H1 (cell line): ENCODE measurements at regions not wholly inside any gene's neighbourhood (a gene's known extent, or its start where the extent isn't known, plus 50 kb on each side); places are given as distances from the start of the nearest gene placed in this dataset.

Source experiments
- CTCF ChIA-PET: fragments of 300-600 bp; sonication (Branson Sonifier 250); formaldehyde crosslinking; loops from one replicate; lab custom pipeline; 2021; ENCODE audit not compliant: partially characterized antibody; lab: Charles Lee
- POLR2A ChIA-PET: fragments of 300-600 bp; sonication (Branson Sonifier 250); formaldehyde crosslinking; loops from one replicate; lab custom pipeline; 2021; ENCODE audit warnings: inconsistent platforms; ENCODE audit not compliant: partially characterized antibody; lab: Charles Lee
- DNase-seq, 2 experiments: peaks; one replicate each; pipeline versions ENCODE4 v3.0.0 to v3.0.0-alpha.2; 2010 to 2022; ENCODE audit warnings: low spot score in 2 of 2, low read depth in 1 of 2, mixed read lengths in 1 of 2
- FAIRE-seq: peaks from 2 replicates; lab custom pipeline; 2011; peaks lifted over from hg19 to GRCh38; lab: Jason Lieb, UNC
- H2AFZ ChIP-seq: 2 replicates; pipeline ENCODE4 v1.8.1; 2012; ENCODE audit warnings: low read length, inconsistent platforms
- H2AK5ac ChIP-seq: 2 replicates; pipeline ENCODE4 v1.6.1; 2013; ENCODE audit warnings: low read depth, low read length
- H2BK120ac ChIP-seq: replicated peaks from 2 replicates; pipeline ENCODE3; 2013; ENCODE audit warnings: low read depth, low read length, inconsistent platforms
- H2BK12ac ChIP-seq: 2 replicates; pipeline ENCODE4 v1.6.1; 2013; ENCODE audit warnings: low read depth, low read length
- H2BK15ac ChIP-seq: 2 replicates; pipeline ENCODE4 v1.6.1; 2013; ENCODE audit warnings: low read length
- H2BK20ac ChIP-seq: 2 replicates; pipeline ENCODE4 v1.6.1; 2013; ENCODE audit warnings: low read length
- H2BK5ac ChIP-seq: 2 replicates; pipeline ENCODE4 v1.6.1; 2013; ENCODE audit warnings: low read depth, low read length
- H3K14ac ChIP-seq: 2 replicates; pipeline ENCODE4 v1.6.1; 2013; ENCODE audit warnings: inconsistent platforms; ENCODE audit not compliant: insufficient read length
- H3K18ac ChIP-seq: 2 replicates; pipeline ENCODE4 v1.6.1; 2013; ENCODE audit warnings: low read length; ENCODE audit errors: extremely low read depth
- H3K23ac ChIP-seq: 2 replicates; pipeline ENCODE4 v1.6.1; 2013; ENCODE audit warnings: inconsistent platforms; ENCODE audit not compliant: insufficient read length
- H3K23me2 ChIP-seq: 2 replicates; pipeline ENCODE4 v1.6.1; 2013; ENCODE audit warnings: low read depth, low read length
- H3K27ac ChIP-seq: 2 replicates; pipeline ENCODE4 v1.6.1; 2011; ENCODE audit warnings: low read depth, low read length, inconsistent platforms
- H3K27me3 ChIP-seq, 4 experiments: replicated peaks in 1 of 4; 1 replicate in 1 of 4; 2 replicates in 3 of 4; pipeline versions ENCODE4 v1.6.1 to v1.8.1; 2011 to 2013; ENCODE audit warnings: low read length in 3 of 4, mild to moderate bottlenecking in 3 of 4, inconsistent platforms in 2 of 4, mixed read lengths in 2 of 4, moderate library complexity in 1 of 4; ENCODE audit not compliant: control insufficient read depth in 3 of 4, insufficient read depth in 3 of 4; ENCODE audit errors: extremely low read depth in 1 of 4
- H3K36me3 ChIP-seq, 4 experiments: 2 replicates each; pipeline versions ENCODE4 v1.6.1 to v1.8.1; 2011 to 2013; ENCODE audit warnings: mild to moderate bottlenecking in 4 of 4, low read length in 3 of 4, moderate library complexity in 2 of 4, control low read depth in 1 of 4, inconsistent platforms in 1 of 4; ENCODE audit not compliant: insufficient read depth in 4 of 4, control insufficient read depth in 2 of 4
- H3K4ac ChIP-seq: replicated peaks from 2 replicates; pipeline ENCODE3; 2013; ENCODE audit warnings: low read length, low read depth, mixed read lengths, inconsistent platforms; ENCODE audit not compliant: insufficient read length
- H3K4me1 ChIP-seq, 4 experiments: replicated peaks in 1 of 4; 1 replicate in 1 of 4; 2 replicates in 3 of 4; pipeline versions ENCODE4 v1.6.1 to v1.8.1; 2011 to 2013; ENCODE audit warnings: low read length in 3 of 4, inconsistent platforms in 2 of 4, mixed read lengths in 1 of 4; ENCODE audit not compliant: insufficient read depth in 4 of 4, control insufficient read depth in 3 of 4
- H3K4me2 ChIP-seq, 2 experiments: 2 replicates each; pipeline versions ENCODE4 v1.6.1 to v1.8.1; 2011 to 2013; ENCODE audit warnings: low read depth in 2 of 2, low read length in 2 of 2, control low read depth in 1 of 2, inconsistent platforms in 1 of 2, mild to moderate bottlenecking in 1 of 2; ENCODE audit not compliant: insufficient read depth in 1 of 2
- H3K4me3 ChIP-seq, 4 experiments: fragments of 200-600, 300-600 bp in 1 of 4; sonication (generic), shearing (Covaris generic), sonication (Bioruptor Twin) in 1 of 4; 2 replicates each; pipeline versions ENCODE4 v1.5.1 to v1.8.1; 2011 to 2016; ENCODE audit warnings: low read length in 4 of 4, low read depth in 3 of 4, control low read depth in 2 of 4, inconsistent platforms in 2 of 4, mild to moderate bottlenecking in 2 of 4, mixed read lengths in 1 of 4, moderate library complexity in 1 of 4; ENCODE audit not compliant: insufficient read depth in 2 of 4; ENCODE audit errors: extremely low read depth in 1 of 4
- H3K56ac ChIP-seq: replicated peaks from 2 replicates; pipeline ENCODE3; 2013; ENCODE audit warnings: low read depth, mild to moderate bottlenecking, mixed read lengths, low read length, inconsistent platforms; ENCODE audit not compliant: insufficient read length
- H3K79me1 ChIP-seq: 2 replicates; pipeline ENCODE4 v1.6.1; 2013; ENCODE audit warnings: low read depth, low read length, control low read depth
- H3K79me2 ChIP-seq, 2 experiments: 2 replicates each; pipeline versions ENCODE4 v1.6.1 to v1.8.1; 2012 to 2013; ENCODE audit warnings: low read length in 2 of 2, mild to moderate bottlenecking in 2 of 2, inconsistent platforms in 1 of 2; ENCODE audit not compliant: insufficient read depth in 2 of 2, control insufficient read depth in 1 of 2
- H3K9ac ChIP-seq, 4 experiments: replicated peaks in 1 of 4; 1 replicate in 1 of 4; 2 replicates in 3 of 4; pipeline versions ENCODE4 v1.6.1 to v1.8.1; 2011 to 2013; ENCODE audit warnings: low read depth in 3 of 4, low read length in 3 of 4, control low read depth in 2 of 4, mild to moderate bottlenecking in 2 of 4, moderate library complexity in 2 of 4, inconsistent platforms in 1 of 4; ENCODE audit errors: extremely low read depth in 1 of 4
- H3K9me3 ChIP-seq, 2 experiments: 2 replicates each; pipeline versions ENCODE4 v1.6.1 to v1.8.1; 2012 to 2013; ENCODE audit warnings: mild to moderate bottlenecking in 2 of 2, moderate library complexity in 2 of 2, control low read depth in 1 of 2, inconsistent platforms in 1 of 2, low read depth in 1 of 2, low read length in 1 of 2, mixed read lengths in 1 of 2; ENCODE audit not compliant: insufficient read depth in 2 of 2
- H4K20me1 ChIP-seq, 2 experiments: replicated peaks in 1 of 2; 2 replicates each; pipeline versions ENCODE3 to v1.8.1; 2011 to 2013; ENCODE audit warnings: inconsistent platforms in 2 of 2, low read length in 2 of 2, mild to moderate bottlenecking in 1 of 2; ENCODE audit not compliant: insufficient read depth in 2 of 2, control insufficient read depth in 1 of 2
- H4K5ac ChIP-seq: 2 replicates; pipeline ENCODE4 v1.6.1; 2013; ENCODE audit warnings: low read length, low read depth, mixed read lengths, inconsistent platforms; ENCODE audit not compliant: insufficient read length
- H4K8ac ChIP-seq: 2 replicates; pipeline ENCODE4 v1.8.0; 2013; ENCODE audit warnings: mild to moderate bottlenecking, moderate library complexity, low read length, inconsistent platforms; ENCODE audit not compliant: insufficient read depth; ENCODE audit errors: extremely low read depth
- H4K91ac ChIP-seq: replicated peaks from 2 replicates; pipeline ENCODE3; 2013; ENCODE audit warnings: low read length, mixed read lengths, inconsistent platforms; ENCODE audit not compliant: insufficient read length
- BACH1 ChIP-seq: IDR thresholded peaks from 2 replicates; pipeline ENCODE4 v1.6.1; 2012; ENCODE audit warnings: low read length, improper control_type of control experiment
- BCL11A ChIP-seq, 2 experiments: IDR thresholded peaks; one replicate each; pipeline ENCODE4 v1.6.1; 2011; ENCODE audit warnings: low read depth in 2 of 2, low read length in 2 of 2, mild to moderate bottlenecking in 2 of 2
- CTBP2 ChIP-seq: IDR thresholded peaks from 2 replicates; pipeline ENCODE4 v1.7.0; 2011; ENCODE audit warnings: borderline replicate concordance, mild to moderate bottlenecking, moderate library complexity, mixed read lengths, low read length; ENCODE audit not compliant: insufficient read depth, insufficient read length
- EGR1 ChIP-seq: IDR thresholded peaks from 2 replicates; pipeline ENCODE4 v1.6.1; 2011; ENCODE audit warnings: low read depth, low read length, borderline replicate concordance
- KDM1A ChIP-seq: fragments of 200-600, 300-600 bp; sonication (generic); IDR thresholded peaks from 2 replicates; pipeline ENCODE4 v1.7.1; 2016; ENCODE audit warnings: mild to moderate bottlenecking, low read length, borderline replicate concordance
- KDM4A ChIP-seq: IDR thresholded peaks from one replicate; pipeline ENCODE4 v1.7.1; 2012; ENCODE audit warnings: low read depth, mild to moderate bottlenecking, moderate library complexity, low read length, inconsistent platforms; ENCODE audit not compliant: severe bottlenecking
- PHF8 ChIP-seq: fragments of 200-600 bp; sonication (generic); conservative IDR thresholded peaks from 2 replicates; pipeline ENCODE4 v1.7.1; 2012; ENCODE audit warnings: low read depth, mild to moderate bottlenecking, inconsistent platforms, low read length, moderate library complexity
- RBBP5 ChIP-seq: IDR thresholded peaks from 2 replicates; pipeline ENCODE4 v1.7.1; 2012; ENCODE audit warnings: low read depth, mild to moderate bottlenecking, inconsistent platforms, low read length, moderate library complexity, borderline replicate concordance
- RXRA ChIP-seq: IDR thresholded peaks from 2 replicates; pipeline ENCODE4 v1.6.1; 2011; ENCODE audit warnings: low read depth, mild to moderate bottlenecking, low read length, moderate library complexity; ENCODE audit not compliant: insufficient read depth
- SIX5 ChIP-seq: IDR thresholded peaks from 2 replicates; pipeline ENCODE4 v1.6.1; 2011; ENCODE audit warnings: mild to moderate bottlenecking, low read depth, low read length
- SP4 ChIP-seq: IDR thresholded peaks from 2 replicates; pipeline ENCODE4 v1.6.1; 2012; ENCODE audit warnings: low read length, inconsistent platforms
- TAF1 ChIP-seq: IDR thresholded peaks from 2 replicates; pipeline ENCODE4 v1.6.1; 2011; ENCODE audit warnings: mild to moderate bottlenecking, low read depth, low read length
- TEAD4 ChIP-seq: IDR thresholded peaks from 2 replicates; pipeline ENCODE4 v1.6.1; 2012; ENCODE audit warnings: low read depth, low read length, inconsistent platforms, mixed read lengths
- ZNF274 ChIP-seq: IDR thresholded peaks from 2 replicates; pipeline ENCODE4 v1.7.0; 2012; ENCODE audit warnings: low read length, borderline replicate concordance; ENCODE audit errors: extremely low read depth
- WGBS, 2 experiments: shearing (Covaris generic) in 1 of 2; methylation state at CpG; one replicate each; pipeline versions ENCODE4 v1.1.6 to v1.1.7; 2013 to 2015; ENCODE audit warnings: low lambda C conversion rate in 2 of 2, mixed read lengths in 2 of 2, inconsistent platforms in 1 of 2, low coverage in 1 of 2, missing lambda C conversion rate in 1 of 2; ENCODE audit not compliant: insufficient replicate concordance in 2 of 2, insufficient coverage in 1 of 2, insufficient read length in 1 of 2; ENCODE audit errors: extremely low coverage in 1 of 2, missing lambda C conversion rate in 1 of 2; 5-methylcytosine and 5-hydroxymethylcytosine counted together

DNA sequence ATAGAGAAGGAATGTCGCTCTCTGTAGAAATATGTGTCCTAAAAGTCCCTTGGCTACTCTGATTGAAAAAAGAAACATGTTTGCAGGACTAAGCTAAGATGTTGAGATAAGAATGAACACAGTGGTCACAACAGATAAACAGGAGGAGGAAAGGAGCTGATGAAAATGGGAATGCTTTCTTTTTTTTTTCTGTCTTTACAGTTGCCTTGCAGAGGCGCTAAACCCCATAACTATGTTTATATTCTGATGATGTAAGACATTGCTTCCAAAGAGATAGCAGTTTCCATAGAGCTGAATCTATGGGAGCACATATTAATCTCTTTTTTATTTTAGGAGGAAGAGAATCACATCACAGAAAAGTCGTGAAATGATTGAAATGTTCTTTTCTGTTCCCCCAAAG, 153.5 kb upstream of the LYZL1 start:
- Histone ChIP-seq H3K56ac (no peak overlapping the region), H3K4ac (no peak overlapping the region), H2AFZ (no peak overlapping the region), H2BK12ac (no peak overlapping the region), H3K14ac (no peak overlapping the region), H3K36me3 (no peaks in the 10 kb centered on the region), H4K20me1 (no peaks in the 10 kb centered on the region), H4K5ac (no peak overlapping the region), H2BK5ac (no peak overlapping the region), H2BK20ac (no peak overlapping the region), H4K8ac (no peak overlapping the region), H2BK15ac (no peak overlapping the region), H3K79me2 (no peaks in the 10 kb centered on the region), H3K79me1 (no peaks in the 10 kb centered on the region), H4K91ac (no peak overlapping the region), H3K23ac (no peak overlapping the region), H3K27ac (no peak overlapping the region), H3K23me2 (no peaks in the 10 kb centered on the region), H3K4me1 (peaks cover 0 to 4% (median 3%) of the 10 kb centered on the region in 4 experiments; a peak in 3 of 7 replicates), H3K4me3 (no peak overlapping the region), H2BK120ac (no peak overlapping the region), H2AK5ac (no peak overlapping the region), H3K4me2 (no peak overlapping the region), H3K9me3 (no peaks in the 10 kb centered on the region), H3K27me3 (no peaks in the 10 kb centered on the region), H3K9ac (no peak overlapping the region), H3K18ac (no peak overlapping the region)
- no peak for TF ChIP-seq BACH1
- no peak for TF ChIP-seq KDM4A
- TF ChIP-seq RXRA = no peak
- TF ChIP-seq CTBP2 = no peak
- TF ChIP-seq EGR1 = no peak
- TF ChIP-seq BCL11A (IDR thresholded peaks at IDR 0.05; ENCODE audit: low read depth in 2 of 2, low read length in 2 of 2) = no peak
- TF ChIP-seq KDM1A = no peak
- no peak for TF ChIP-seq TAF1
- no peak for TF ChIP-seq TEAD4
- no peak for TF ChIP-seq ZNF274
- no peak for TF ChIP-seq RBBP5
- no peak for TF ChIP-seq SP4
- TF ChIP-seq PHF8 = no peak
- no peak for TF ChIP-seq SIX5
- DNase-seq (no peak), FAIRE-seq (no peak)
- CTCF ChIA-PET = interaction anchor here (0.6 to 2.6 kb wide), 9 partner anchors 8 to 419 kb away, joined by 3 to 9 read pairs (median 4); no protein-coding TSS in a partner anchor
- 90% methylated on average over 3 of the region's 3 CpGs; no CpG with 5 or more reads in 1 of the 2 experiments for WGBS, 2 experiments
- POLR2A ChIA-PET = interaction anchor here (0.6 to 0.9 kb wide), 3 partner anchors 16 to 458 kb away, joined by 3 read pairs; partner anchors contain the start of gene BAMBI
